GM23248 (cell line): ENCODE measurements at regions not wholly inside any gene's neighbourhood (a gene's known extent, or its start where the extent isn't known, plus 50 kb on each side); places are given as distances from the start of the nearest gene placed in this dataset.

ENCODE experiments used
- DNase-seq: peaks from one replicate; pipeline ENCODE4 v3.0.0-alpha.2; 2015
- H2AFZ ChIP-seq: fragments of 200-600 bp; sonication (generic); 2 replicates; pipeline ENCODE4 v1.6.1; 2016; ENCODE audit warnings: antibody characterized with exemption
- H3F3A ChIP-seq: fragments of 200-600 bp; sonication (generic); 2 replicates; pipeline ENCODE4 v1.6.1; 2016; ENCODE audit warnings: mild to moderate bottlenecking, antibody characterized with exemption, mixed run types; ENCODE audit not compliant: insufficient read depth
- H3K27ac ChIP-seq: fragments of 200-600 bp; sonication (generic); 2 replicates; pipeline ENCODE4 v1.5.1; 2016; ENCODE audit warnings: mild to moderate bottlenecking
- H3K27me3 ChIP-seq: fragments of 200-600 bp; sonication (generic); replicated peaks from 2 replicates; pipeline ENCODE4 v1.6.1; 2016; ENCODE audit warnings: mild to moderate bottlenecking; ENCODE audit not compliant: insufficient read depth
- H3K36me3 ChIP-seq: fragments of 200-600 bp; sonication (generic); 2 replicates; pipeline ENCODE4 v1.6.1; 2016; ENCODE audit warnings: low read depth, mild to moderate bottlenecking
- H3K4me1 ChIP-seq: fragments of 200-600 bp; sonication (generic); 2 replicates; pipeline ENCODE4 v1.6.1; 2016; ENCODE audit warnings: mild to moderate bottlenecking; ENCODE audit not compliant: insufficient read depth
- H3K4me2 ChIP-seq: fragments of 200-600 bp; sonication (generic); one replicate; pipeline ENCODE4 v1.6.1; 2016; ENCODE audit warnings: mild to moderate bottlenecking; ENCODE audit not compliant: unreplicated experiment
- H3K4me3 ChIP-seq: fragments of 200-600 bp; sonication (generic); 2 replicates; pipeline ENCODE4 v1.5.1; 2016; ENCODE audit warnings: mild to moderate bottlenecking
- H3K79me2 ChIP-seq: fragments of 200-600 bp; sonication (generic); 2 replicates; pipeline ENCODE4 v1.6.1; 2016; ENCODE audit warnings: mild to moderate bottlenecking; ENCODE audit not compliant: insufficient read depth
- H3K9ac ChIP-seq: fragments of 200-600 bp; sonication (generic); 2 replicates; pipeline ENCODE4 v1.6.1; 2016; ENCODE audit warnings: mild to moderate bottlenecking
- H3K9me2 ChIP-seq: fragments of 200-600 bp; sonication (generic); 2 replicates; pipeline ENCODE4 v1.6.1; 2016; ENCODE audit warnings: mixed run types, mild to moderate bottlenecking, moderate library complexity; ENCODE audit not compliant: insufficient read depth
- H3K9me3 ChIP-seq: fragments of 200-600 bp; sonication (generic); one replicate; pipeline ENCODE4 v1.6.1; 2017; ENCODE audit warnings: low read depth
- H4K20me1 ChIP-seq: fragments of 200-600 bp; sonication (generic); 2 replicates; pipeline ENCODE4 v1.6.0; 2016; ENCODE audit not compliant: insufficient read depth
- EZH2 ChIP-seq: fragments of 200-600 bp; sonication (generic); IDR thresholded peaks from 2 replicates; pipeline ENCODE4 v1.6.1; 2018; ENCODE audit warnings: antibody characterized with exemption, mild to moderate bottlenecking; ENCODE audit not compliant: insufficient read depth, poor library complexity, severe bottlenecking
- EZH2phosphoT487 ChIP-seq: fragments of 200-600 bp; sonication (generic); IDR thresholded peaks from 2 replicates; pipeline ENCODE4 v1.6.1; 2018; ENCODE audit warnings: antibody characterized with exemption, moderate library complexity, mild to moderate bottlenecking, low read depth; ENCODE audit not compliant: insufficient read depth
- WGBS, 2 experiments: methylation state at CpG; one replicate each; pipeline ENCODE4 v1.1.6; 2015 to 2017; ENCODE audit warnings: low lambda C conversion rate in 2 of 2, low coverage in 1 of 2; ENCODE audit errors: missing lambda C conversion rate in 2 of 2; 5-methylcytosine and 5-hydroxymethylcytosine counted together
- in situ Hi-C: fragments of 300-500 bp; cut with MboI; formaldehyde crosslinking; loops from 2 replicates; pipeline ENCODE4 v1.15.0; 2020

GRCh38 chr13:59547950-59548349 is 615.8 kb downstream of the DIAPH3 start:
- Histone ChIP-seq H2AFZ (no peak overlapping the region), H3K27ac (no peak overlapping the region), H3K9ac (no peak overlapping the region), H3K4me2 (no peak overlapping the region), H3K4me3 (no peak overlapping the region), H3F3A (no peaks in the 10 kb centered on the region), H3K36me3 (no peaks in the 10 kb centered on the region), H4K20me1 (no peaks in the 10 kb centered on the region), H3K9me2 (no peaks in the 10 kb centered on the region), H3K9me3 (no peaks in the 10 kb centered on the region), H3K79me2 (no peaks in the 10 kb centered on the region), H3K27me3 (no peaks in the 10 kb centered on the region), H3K4me1 (no peaks in the 10 kb centered on the region)
- 21 to 33% methylated on average over 1 of the region's 1 CpG for WGBS, 2 experiments
- TF ChIP-seq EZH2phosphoT487 = no peak
- no peak for DNase-seq
- in situ Hi-C loops = no loop called here

- no peaks in the 10 kb centered on the region for H3K79me2 ChIP-seq
- no peak overlapping the region for H3K9ac ChIP-seq
- H4K20me1 ChIP-seq = no peaks in the 10 kb centered on the region
- no peaks in the 10 kb centered on the region for H3K9me2 ChIP-seq
- H3K9me3 ChIP-seq = no peaks in the 10 kb centered on the region
- no peaks in the 10 kb centered on the region for H3K36me3 ChIP-seq
- no peak overlapping the region for H3K27ac ChIP-seq
- no peaks in the 10 kb centered on the region for H3K4me1 ChIP-seq
- in situ Hi-C loops = no loop called here
- no peak overlapping the region for H3K4me2 ChIP-seq
- no peak for DNase-seq
- no peaks in the 10 kb centered on the region for H3K27me3 ChIP-seq
- WGBS, 2 experiments = 49 to 61% methylated on average over 4 of the region's 4 CpGs
- H2AFZ ChIP-seq = no peak overlapping the region
- H3K4me3 ChIP-seq = no peak overlapping the region
- TF ChIP-seq EZH2 (no peak), EZH2phosphoT487 (no peak)
- H3F3A ChIP-seq = no peaks in the 10 kb centered on the region
Measured at GRCh38 chr13:59562924-59563323, 600.8 kb downstream of the DIAPH3 start.

GRCh38 chr13:59566561-59566960 is 597.2 kb downstream of the DIAPH3 start:
- H3K9ac ChIP-seq = no peak overlapping the region
- no peak overlapping the region for H3K4me3 ChIP-seq
- H3K27ac ChIP-seq = no peak overlapping the region
- no peak for DNase-seq
- H4K20me1 ChIP-seq = no peaks in the 10 kb centered on the region
- H3K4me1 ChIP-seq = no peaks in the 10 kb centered on the region
- TF ChIP-seq EZH2phosphoT487 = no peak
- TF ChIP-seq EZH2 = no peak
- no peaks in the 10 kb centered on the region for H3K27me3 ChIP-seq
- no peaks in the 10 kb centered on the region for H3K9me2 ChIP-seq
- no peak overlapping the region for H2AFZ ChIP-seq
- no peaks in the 10 kb centered on the region for H3K79me2 ChIP-seq
- no peaks in the 10 kb centered on the region for H3F3A ChIP-seq
- H3K4me2 ChIP-seq = no peak overlapping the region
- no peaks in the 10 kb centered on the region for H3K9me3 ChIP-seq
- WGBS, 2 experiments = 81 to 92% methylated on average over 1 of the region's 1 CpG
- no peaks in the 10 kb centered on the region for H3K36me3 ChIP-seq
- in situ Hi-C loops = no loop called here

- H4K20me1 ChIP-seq = no peaks in the 10 kb centered on the region
- no peaks in the 10 kb centered on the region for H3K36me3 ChIP-seq
- no peaks in the 10 kb centered on the region for H3F3A ChIP-seq
- no peaks in the 10 kb centered on the region for H3K4me1 ChIP-seq
- no peaks in the 10 kb centered on the region for H3K79me2 ChIP-seq
- no peaks in the 10 kb centered on the region for H3K9me2 ChIP-seq
- TF ChIP-seq EZH2phosphoT487 (no peak), EZH2 (no peak)
- in situ Hi-C loops = no loop called here
- no peak overlapping the region for H2AFZ ChIP-seq
- no peak overlapping the region for H3K9ac ChIP-seq
- no peak overlapping the region for H3K4me3 ChIP-seq
- no peak overlapping the region for H3K27ac ChIP-seq
- 5 to 9% methylated on average over 4 of the region's 4 CpGs for WGBS, 2 experiments
- no peak overlapping the region for H3K4me2 ChIP-seq
- DNase-seq = no peak
- no peaks in the 10 kb centered on the region for H3K27me3 ChIP-seq
- H3K9me3 ChIP-seq = no peaks in the 10 kb centered on the region
Measured at GRCh38 chr13:59568306-59568705, 595.4 kb downstream of the DIAPH3 start.

- H2AFZ ChIP-seq = no peak overlapping the region
- H3K27me3 ChIP-seq = 0 out of 2 replicates have a peak, but pooled peaks cover 3% of the 10 kb centered on the region
- H3K9me3 ChIP-seq = no peaks in the 10 kb centered on the region
- DNase-seq = no peak
- 9 to 24% methylated on average over 3 of the region's 3 CpGs for WGBS, 2 experiments
- no peaks in the 10 kb centered on the region for H3K4me1 ChIP-seq
- no peaks in the 10 kb centered on the region for H3K9me2 ChIP-seq
- no peak overlapping the region for H3K9ac ChIP-seq
- no peaks in the 10 kb centered on the region for H4K20me1 ChIP-seq
- H3K36me3 ChIP-seq = no peaks in the 10 kb centered on the region
- H3K27ac ChIP-seq = no peak overlapping the region
- no peak overlapping the region for H3K4me3 ChIP-seq
- TF ChIP-seq EZH2phosphoT487 = no peak
- TF ChIP-seq EZH2 = no peak
- no peaks in the 10 kb centered on the region for H3F3A ChIP-seq
- no peaks in the 10 kb centered on the region for H3K79me2 ChIP-seq
- no peak overlapping the region for H3K4me2 ChIP-seq
- in situ Hi-C loops = no loop called here
Measured at GRCh38 chr13:59570204-59570603, 593.5 kb downstream of the DIAPH3 start.
